Epithelial cell of esophagus (primary cell): ENCODE measurements at regions not wholly inside any gene's neighbourhood (a gene's known extent, or its start where the extent isn't known, plus 50 kb on each side); places are given as distances from the start of the nearest gene placed in this dataset.

Experiments used
- DNase-seq: peaks from one replicate; pipeline ENCODE4 v3.0.0; 2010; ENCODE audit warnings: low read depth
- H3K4me3 ChIP-seq: 2 replicates; pipeline ENCODE4 v1.5.1; 2011; ENCODE audit warnings: mild to moderate bottlenecking, low read length, control low read depth
- CTCF ChIP-seq: IDR thresholded peaks from 2 replicates; pipeline ENCODE4 v1.5.1; 2011; ENCODE audit warnings: low read depth, mild to moderate bottlenecking, low read length, control low read depth, inconsistent platforms; ENCODE audit not compliant: insufficient read depth; ENCODE audit errors: missing control alignments

GRCh38 chr4:122227202-122227601, 75.1 kb downstream of the BLTP1 start:
- DNase-seq: no peak
- H3K4me3 ChIP-seq: no peak overlapping the region
- TF ChIP-seq CTCF: no peak

- no peak for TF ChIP-seq CTCF
- DNase-seq: no peak
- H3K4me3 ChIP-seq: no peak overlapping the region
Observed at GRCh38 chr4:122229857-122230256, 77.7 kb downstream of the BLTP1 start.

GRCh38 chr4:122232633-122233032, 80.5 kb downstream of the BLTP1 start:
- no peak overlapping the region for H3K4me3 ChIP-seq
- no peak for TF ChIP-seq CTCF
- no peak for DNase-seq

- TF ChIP-seq CTCF: no peak
- H3K4me3 ChIP-seq: no peak overlapping the region
- DNase-seq: no peak
Observed at GRCh38 chr4:122234686-122235085, 82.6 kb downstream of the BLTP1 start.

GRCh38 chr4:122243785-122244184, 91.7 kb downstream of the BLTP1 start:
- no peak overlapping the region for H3K4me3 ChIP-seq
- DNase-seq: no peak
- TF ChIP-seq CTCF: no peak

GRCh38 chr4:122244764-122245163, 92.6 kb downstream of the BLTP1 start:
- TF ChIP-seq CTCF: no peak
- H3K4me3 ChIP-seq: no peak overlapping the region
- DNase-seq: no peak

GRCh38 chr4:122246551-122246950, 94.4 kb downstream of the BLTP1 start:
- H3K4me3 ChIP-seq: no peak overlapping the region
- peak; percentile 72 for DNase-seq
- TF ChIP-seq CTCF: no peak
